Fibroblast of peridontal ligament (primary cell): ENCODE measurements at regions not wholly inside any gene's neighbourhood (a gene's known extent, or its start where the extent isn't known, plus 50 kb on each side); places are given as distances from the start of the nearest gene placed in this dataset.

Experiments
- DNase-seq: peaks from one replicate; pipeline ENCODE4 v3.0.0-alpha.2; 2010; ENCODE audit errors: extremely low read depth

- DNase-seq = no peak
These were observed 86.2 kb upstream of the THBS2 start for GRCh38 chr6:169339731-169340309.

DNA sequence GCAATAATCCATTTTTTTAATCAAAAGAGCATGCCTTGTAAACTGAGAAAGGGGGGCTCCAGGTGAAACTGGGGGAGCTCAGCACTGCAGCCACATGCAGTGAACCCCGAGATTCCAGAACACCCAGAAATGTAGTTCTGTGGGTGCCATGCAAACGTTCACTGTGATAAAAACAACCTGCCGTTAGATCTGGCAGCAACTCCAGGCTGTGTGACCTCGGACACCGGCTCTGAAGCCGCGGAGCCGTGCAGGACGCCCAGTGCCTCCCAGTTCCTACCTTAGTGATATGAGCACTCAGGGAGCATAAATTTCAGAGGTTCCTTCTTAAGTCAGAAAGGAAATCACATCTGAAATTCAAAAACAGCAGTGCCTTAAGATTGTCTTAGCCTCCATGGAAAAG is 85.4 kb upstream of the THBS2 start:
- no peak for DNase-seq

DNA sequence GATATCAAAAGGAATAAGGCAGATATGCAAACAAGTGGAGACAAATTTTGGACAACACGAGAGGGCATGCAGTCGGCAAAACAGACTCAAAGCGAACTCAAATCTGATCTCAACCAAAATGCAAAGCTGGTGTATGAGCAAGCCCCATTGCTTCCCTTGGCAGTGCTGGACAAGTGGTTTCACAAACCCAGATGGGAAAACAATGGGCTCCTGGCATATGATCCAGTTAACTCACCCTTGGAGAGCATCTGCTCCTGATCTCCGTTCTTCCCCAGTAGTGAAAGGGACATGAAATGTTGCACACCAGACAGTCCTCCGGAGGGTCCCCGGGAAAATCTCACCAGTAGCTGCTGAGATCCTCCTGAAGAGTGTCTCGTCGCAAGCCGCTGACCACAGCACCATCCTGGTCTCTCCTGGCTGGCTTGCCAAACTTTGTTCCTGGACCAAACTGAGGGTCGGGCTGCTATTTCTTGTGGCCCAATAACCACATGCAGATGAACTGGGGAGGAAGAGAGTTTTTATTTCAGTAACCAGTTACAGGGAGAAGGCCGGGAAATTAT is 84.3 kb upstream of the THBS2 start:
- DNase-seq = peak; percentile 44

DNA sequence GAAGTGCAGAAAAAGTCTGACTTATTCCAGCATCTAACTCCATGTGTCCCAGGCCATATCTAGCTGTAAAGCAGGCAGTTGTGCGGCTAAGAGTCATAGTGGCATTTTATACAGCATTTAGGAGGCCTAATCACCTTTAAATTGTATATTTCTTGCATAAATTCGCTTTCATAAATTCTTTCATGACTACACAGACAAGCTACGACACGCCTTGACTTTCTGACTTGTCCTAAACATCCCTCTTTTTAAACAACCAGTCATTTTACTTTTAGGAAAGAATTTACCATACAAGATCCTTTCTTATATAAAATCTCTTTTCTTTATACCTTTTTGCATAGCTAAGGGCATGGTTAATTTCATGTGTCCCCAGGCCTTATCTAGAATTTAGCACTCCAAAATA is 81.7 kb upstream of the THBS2 start:
- no peak for DNase-seq

GRCh38 chr6:169332250-169332649 is 78.6 kb upstream of the THBS2 start:
- no peak for DNase-seq

DNA sequence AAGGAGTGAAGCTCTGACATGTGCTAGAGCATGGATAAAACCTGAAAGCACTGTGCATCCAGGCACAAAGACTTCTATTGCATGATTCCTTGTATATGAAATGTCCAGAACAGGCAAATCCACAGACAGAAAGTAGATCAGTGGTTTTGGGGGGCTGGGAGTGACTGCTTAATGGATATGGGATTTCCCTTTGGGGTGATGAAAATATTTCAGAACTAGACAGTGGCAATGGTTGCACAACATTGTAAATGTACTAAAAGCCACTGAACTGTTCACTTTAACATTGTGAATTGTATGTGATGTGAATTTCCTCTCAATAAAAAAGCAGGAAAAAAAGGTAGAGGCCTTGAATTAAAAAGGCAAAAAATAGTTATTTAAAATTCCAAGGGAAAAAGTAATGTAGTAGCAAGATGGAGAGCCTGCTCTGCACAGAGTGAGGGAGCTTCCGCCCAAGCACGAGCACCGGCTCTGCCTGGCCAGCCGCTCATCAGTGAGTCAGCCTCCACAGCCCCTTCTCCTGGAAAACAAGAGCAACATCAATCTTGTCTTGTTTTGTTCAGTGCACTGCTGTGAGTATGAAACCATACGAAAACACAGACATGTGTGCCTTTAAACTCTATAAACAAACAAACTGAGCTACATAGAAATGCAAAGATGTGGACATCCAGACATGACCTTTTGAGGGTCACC is 74.6 kb upstream of the THBS2 start:
- no peak for DNase-seq

- DNase-seq = peak; percentile 45
These were observed 72.6 kb upstream of the THBS2 start for GRCh38 chr6:169326067-169326799.

GRCh38 chr6:169324656-169325459 is 71.2 kb upstream of the THBS2 start:
- no peak for DNase-seq

DNA sequence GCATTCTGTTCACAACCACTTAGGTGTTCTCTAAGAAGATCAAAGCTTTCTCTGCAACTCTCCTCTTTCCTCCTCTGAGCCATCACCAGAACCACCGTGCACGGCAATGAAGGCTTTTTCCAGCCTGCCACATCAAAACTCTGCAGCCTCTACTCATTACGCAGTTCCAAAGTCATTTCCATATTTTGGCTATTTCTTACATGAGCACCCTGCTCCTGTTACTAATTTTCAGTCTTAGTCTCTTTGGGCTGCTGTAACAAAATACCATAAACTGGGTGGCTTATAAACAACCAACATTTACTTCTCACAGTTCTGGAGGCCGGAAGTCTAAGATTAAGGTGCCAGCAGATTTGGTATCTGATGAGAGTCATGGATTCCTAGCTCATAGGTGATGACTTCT is 70.4 kb upstream of the THBS2 start:
- no peak for DNase-seq

DNA sequence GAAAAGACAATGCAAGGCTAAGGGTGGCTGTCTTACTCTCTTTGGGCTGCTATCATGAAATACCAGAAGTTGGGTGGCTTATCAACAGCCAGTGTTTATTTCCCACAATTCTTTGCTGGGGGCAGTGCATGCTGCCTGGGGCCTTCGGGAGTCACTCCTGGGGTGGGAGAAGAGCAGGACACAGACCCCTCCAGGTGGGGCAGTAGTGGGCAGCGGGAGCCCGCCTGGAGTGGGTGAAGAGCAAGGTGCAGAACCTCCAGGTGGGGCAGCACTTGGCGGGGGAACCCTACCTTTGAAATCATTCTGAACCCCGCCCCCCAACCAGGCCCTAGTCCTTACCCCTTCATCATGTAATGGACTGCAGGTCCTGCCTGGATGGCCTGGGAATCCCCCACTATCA is 69.6 kb upstream of the THBS2 start:
- DNase-seq = no peak

- DNase-seq = no peak
These were observed 67.9 kb upstream of the THBS2 start for GRCh38 chr6:169321546-169321945.

DNA sequence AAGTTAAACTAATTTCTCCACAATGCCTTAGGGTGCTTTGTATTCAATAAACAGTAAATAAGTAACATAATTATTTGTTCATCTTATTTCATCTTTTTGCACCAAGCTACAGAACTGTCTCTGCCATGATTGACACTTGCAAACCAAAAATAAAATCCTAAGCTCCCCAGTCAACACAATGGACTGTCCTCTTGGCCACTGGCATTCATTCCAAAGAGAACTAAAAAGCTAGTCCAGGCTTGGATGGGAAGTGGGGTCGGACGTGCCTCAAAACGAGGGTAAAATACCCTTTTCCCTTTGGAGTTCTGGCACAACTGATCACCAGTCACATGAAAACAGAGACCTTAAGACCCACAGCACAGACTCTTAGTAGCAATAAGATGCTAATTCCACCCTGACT is 66.4 kb upstream of the THBS2 start:
- peak; percentile 68 for DNase-seq

DNA sequence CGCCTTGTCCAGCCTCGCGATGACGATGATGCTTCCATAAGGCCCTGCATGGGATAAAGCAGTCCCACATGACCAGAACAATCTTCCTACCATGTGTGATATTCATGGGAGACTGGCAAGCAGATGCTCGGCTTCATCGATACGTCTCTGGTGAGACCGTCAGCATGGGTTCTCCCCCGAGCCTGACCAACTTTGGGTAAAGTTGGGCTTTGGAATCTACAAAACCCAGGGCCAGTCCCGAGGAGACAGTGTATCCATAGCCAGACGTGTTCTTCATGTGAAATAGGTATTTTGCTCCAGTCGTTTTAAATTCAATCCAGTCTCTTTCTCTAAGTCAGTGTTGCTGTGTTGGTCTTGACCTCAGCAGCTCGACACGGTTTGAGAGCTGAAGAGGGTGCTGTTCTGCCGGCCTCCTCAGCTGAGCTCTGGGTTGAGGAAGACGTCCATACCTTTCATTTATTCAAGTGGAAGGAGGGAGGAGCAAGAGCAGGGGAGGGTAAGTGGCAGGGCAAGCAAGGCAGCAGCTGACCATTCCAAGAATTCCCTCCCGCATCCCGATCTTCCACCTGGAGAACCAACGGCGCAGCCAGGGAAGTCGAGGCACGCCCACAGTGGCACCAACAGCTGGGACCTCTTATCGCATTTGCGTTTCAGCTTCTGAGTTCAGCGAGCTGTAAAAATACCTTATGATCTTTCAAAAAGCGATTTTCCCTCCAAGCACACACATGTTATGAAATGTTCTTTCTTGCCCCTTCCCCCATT is 64.0 kb upstream of the THBS2 start:
- DNase-seq = no peak

DNA sequence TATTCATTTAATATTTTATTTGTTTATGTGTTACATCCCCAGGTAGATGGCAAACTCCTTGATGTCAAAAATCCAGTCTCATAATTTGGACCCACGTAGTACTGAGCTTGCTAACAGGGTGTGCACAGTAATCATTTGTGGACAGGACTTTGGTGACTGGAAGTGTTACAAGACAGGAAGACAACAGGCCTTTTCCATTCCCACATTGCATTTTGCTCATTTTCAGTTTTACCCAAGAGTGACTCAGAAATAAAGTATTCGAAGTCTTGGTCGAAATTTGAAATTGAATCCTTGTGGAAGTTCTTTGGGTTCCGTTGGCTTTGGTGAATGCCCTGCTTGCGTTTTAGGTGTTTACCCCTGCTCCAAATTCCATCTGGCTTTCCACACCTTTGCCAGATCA is 63.0 kb upstream of the THBS2 start:
- DNase-seq = peak; percentile 34

DNA sequence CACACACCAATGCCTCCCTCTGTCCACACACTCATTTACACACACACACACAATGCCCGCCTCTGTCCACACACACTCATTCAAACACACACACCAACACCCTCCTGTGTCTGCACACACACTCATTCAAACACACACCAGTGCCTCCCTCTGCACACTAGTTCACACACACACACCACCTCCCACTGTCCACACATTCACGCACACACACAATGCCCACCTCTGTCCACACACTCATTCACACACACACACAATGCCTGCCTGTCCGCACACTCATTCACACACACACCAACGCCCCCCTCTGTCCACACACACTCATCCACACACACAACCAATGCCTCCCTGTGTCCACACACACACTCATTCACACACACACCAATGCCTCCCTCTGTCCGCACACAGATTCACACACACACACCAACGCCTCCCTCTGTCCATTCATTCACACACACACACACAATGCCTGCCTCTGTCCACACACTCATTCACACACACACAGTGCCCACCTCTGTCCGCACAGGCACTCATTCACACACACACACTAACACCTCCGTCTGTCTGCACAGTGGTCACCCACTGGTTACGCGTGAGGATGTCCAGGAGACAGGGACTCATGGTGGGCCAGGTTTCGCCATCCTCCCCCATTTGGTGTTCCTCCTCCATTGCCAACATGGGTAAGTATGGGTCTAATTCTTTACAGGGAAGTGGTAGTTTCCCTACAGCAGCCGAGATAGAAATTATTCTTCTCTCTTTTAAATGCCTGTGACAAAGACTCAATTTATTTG is 62.4 kb upstream of the THBS2 start:
- DNase-seq = no peak

DNA sequence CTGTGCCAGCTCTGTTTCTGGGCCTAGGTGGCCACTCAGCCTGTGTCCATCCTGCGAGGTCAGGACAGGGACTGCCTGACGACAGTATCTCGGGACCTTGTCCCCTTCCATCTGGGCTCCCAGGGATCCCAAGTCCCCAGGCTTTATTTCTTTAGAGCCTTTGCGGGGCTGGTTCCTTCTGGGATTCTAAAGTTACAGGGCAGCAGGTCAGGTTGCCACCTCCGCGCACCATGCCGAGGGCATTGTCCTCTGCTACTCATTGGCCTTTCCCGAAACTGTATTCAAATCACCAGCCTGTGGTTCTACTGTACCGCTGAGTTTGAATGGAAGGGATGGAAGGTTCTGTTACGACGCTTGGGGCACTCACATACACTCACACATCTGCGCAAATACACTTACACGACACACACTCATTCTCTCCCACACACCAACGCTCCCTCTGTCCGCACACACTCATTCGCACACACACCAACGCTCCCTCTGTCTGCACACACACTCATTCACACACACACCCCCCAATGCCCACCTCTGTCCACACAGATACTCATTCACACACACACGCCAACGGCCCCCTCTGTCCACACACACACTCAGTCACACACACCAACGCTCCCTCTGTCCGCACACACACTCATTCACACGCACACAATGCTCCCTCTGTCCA is 59.8 kb upstream of the THBS2 start:
- no peak for DNase-seq

- DNase-seq = no peak
These were observed 59.2 kb upstream of the THBS2 start for GRCh38 chr6:169312658-169313346.

GRCh38 chr6:169310983-169311382 is 57.3 kb upstream of the THBS2 start:
- DNase-seq = no peak
